Caco-2 (cell line): ENCODE measurements at regions not wholly inside any gene's neighbourhood (a gene's known extent, or its start where the extent isn't known, plus 50 kb on each side); places are given as distances from the start of the nearest gene placed in this dataset.

Experiments used
- BruUV-seq: library from RNA; stranded (reverse); fragments of 400-500 nt; replicated peaks from 2 replicates; lab custom pipeline; 2021; lab: Mats Ljungman, UMichigan
- CTCF ChIA-PET: fragments of 300-600 bp; sonication (Branson Sonifier 250); formaldehyde crosslinking; loops from one replicate; lab custom pipeline; 2022; ENCODE audit warnings: antibody characterized with exemption; lab: Charles Lee
- POLR2A ChIA-PET: fragments of 300-600 bp; sonication (Branson Sonifier 250); formaldehyde crosslinking; loops from one replicate; lab custom pipeline; 2022; ENCODE audit warnings: antibody characterized with exemption; lab: Charles Lee
- DNase-seq, 2 experiments: peaks; one replicate each; pipeline versions ENCODE4 v3.0.0 to v3.0.0-alpha.2; 2020 to 2022
- H3K27me3 ChIP-seq: replicated peaks from 2 replicates; pipeline ENCODE4 v1.6.0; 2011; ENCODE audit warnings: low read length; ENCODE audit not compliant: control insufficient read depth, insufficient read depth
- H3K36me3 ChIP-seq: 2 replicates; pipeline ENCODE4 v1.5.1; 2011; ENCODE audit warnings: low read length; ENCODE audit not compliant: control insufficient read depth, insufficient read depth
- H3K4me1 ChIP-seq: fragments of 250-450 bp; sonication (Bioruptor Pico); 2 replicates; pipeline ENCODE4 v1.5.1; 2020; ENCODE audit warnings: mild to moderate bottlenecking
- H3K4me3 ChIP-seq: 2 replicates; pipeline ENCODE4 v1.5.1; 2011; ENCODE audit warnings: low read depth, mild to moderate bottlenecking, control low read depth, low read length
- H3K9me3 ChIP-seq: fragments of 250-450 bp; sonication (Bioruptor Pico); 2 replicates; pipeline ENCODE4 v1.5.1; 2020; ENCODE audit warnings: mild to moderate bottlenecking, moderate library complexity
- H3K27ac Mint-ChIP-seq: one replicate; pipeline ENCODE4 v1.8.0; 2022; ENCODE audit warnings: mixed read lengths; ENCODE audit not compliant: unreplicated experiment
- H3K27me3 Mint-ChIP-seq: one replicate; pipeline ENCODE4 v1.8.0; 2022; ENCODE audit warnings: mixed read lengths; ENCODE audit not compliant: insufficient read depth, unreplicated experiment
- H3K36me3 Mint-ChIP-seq: one replicate; pipeline ENCODE4 v1.8.0; 2022; ENCODE audit warnings: mild to moderate bottlenecking, mixed read lengths; ENCODE audit not compliant: insufficient read depth, unreplicated experiment
- H3K4me1 Mint-ChIP-seq: one replicate; pipeline ENCODE4 v1.8.0; 2022; ENCODE audit warnings: low read depth, mixed read lengths; ENCODE audit not compliant: unreplicated experiment
- H3K4me3 Mint-ChIP-seq: one replicate; pipeline ENCODE4 v1.8.0; 2022; ENCODE audit warnings: mild to moderate bottlenecking, moderate library complexity, mixed read lengths; ENCODE audit not compliant: unreplicated experiment
- H3K9me3 Mint-ChIP-seq: one replicate; pipeline ENCODE4 v1.8.0; 2022; ENCODE audit warnings: mixed read lengths; ENCODE audit not compliant: unreplicated experiment
- intact Hi-C: fragments of 100-400 bp; cut with micrococcal nuclease; formaldehyde crosslinking; loops from one replicate; pipeline ENCODE4 v1.10.0; 2022; ENCODE audit not compliant: unreplicated experiment
- TF ChIP-seq, protein P1 (sequence below), 2 experiments: fragments of 200-600 bp in 1 of 2; IDR thresholded peaks; 1 replicate in 1 of 2; 2 replicates in 1 of 2; pipeline versions ENCODE4 v1.5.1 to v1.8.0; 2011 to 2022; ENCODE audit warnings: antibody characterized with exemption in 1 of 2, control low read depth in 1 of 2, inconsistent platforms in 1 of 2, low read depth in 1 of 2, low read length in 1 of 2, mild to moderate bottlenecking in 1 of 2, moderate library complexity in 1 of 2; ENCODE audit not compliant: insufficient read depth in 1 of 2, severe bottlenecking in 1 of 2, unreplicated experiment in 1 of 2

DNA sequence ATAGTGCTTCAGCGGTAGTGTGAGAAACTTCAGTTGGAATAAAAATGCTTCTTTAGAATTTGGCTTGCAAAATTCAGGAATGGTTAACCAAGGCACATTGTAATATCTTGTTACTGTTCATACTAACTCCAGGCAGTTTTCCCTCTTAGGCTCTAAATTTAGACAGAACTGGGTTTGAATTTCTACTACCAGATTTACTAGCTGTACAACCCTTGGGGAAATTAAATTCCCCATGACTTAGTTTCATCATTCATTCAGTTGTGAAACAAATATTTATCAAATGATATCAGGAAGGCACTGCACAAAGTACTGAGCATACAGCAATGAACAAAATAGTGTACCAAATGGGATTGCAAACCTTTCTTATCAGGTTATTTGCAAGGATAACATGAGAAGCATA, 135.0 kb upstream of the IL15 start:
- no peaks in the 10 kb centered on the region for H3K27me3 ChIP-seq
- H3K9me3 ChIP-seq: no peaks in the 10 kb centered on the region
- H3K36me3 Mint-ChIP-seq: no peaks in the 10 kb centered on the region
- no peak overlapping the region for H3K27ac Mint-ChIP-seq
- TF ChIP-seq, protein P1, sequence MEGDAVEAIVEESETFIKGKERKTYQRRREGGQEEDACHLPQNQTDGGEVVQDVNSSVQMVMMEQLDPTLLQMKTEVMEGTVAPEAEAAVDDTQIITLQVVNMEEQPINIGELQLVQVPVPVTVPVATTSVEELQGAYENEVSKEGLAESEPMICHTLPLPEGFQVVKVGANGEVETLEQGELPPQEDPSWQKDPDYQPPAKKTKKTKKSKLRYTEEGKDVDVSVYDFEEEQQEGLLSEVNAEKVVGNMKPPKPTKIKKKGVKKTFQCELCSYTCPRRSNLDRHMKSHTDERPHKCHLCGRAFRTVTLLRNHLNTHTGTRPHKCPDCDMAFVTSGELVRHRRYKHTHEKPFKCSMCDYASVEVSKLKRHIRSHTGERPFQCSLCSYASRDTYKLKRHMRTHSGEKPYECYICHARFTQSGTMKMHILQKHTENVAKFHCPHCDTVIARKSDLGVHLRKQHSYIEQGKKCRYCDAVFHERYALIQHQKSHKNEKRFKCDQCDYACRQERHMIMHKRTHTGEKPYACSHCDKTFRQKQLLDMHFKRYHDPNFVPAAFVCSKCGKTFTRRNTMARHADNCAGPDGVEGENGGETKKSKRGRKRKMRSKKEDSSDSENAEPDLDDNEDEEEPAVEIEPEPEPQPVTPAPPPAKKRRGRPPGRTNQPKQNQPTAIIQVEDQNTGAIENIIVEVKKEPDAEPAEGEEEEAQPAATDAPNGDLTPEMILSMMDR (IDR thresholded peaks at IDR 0.05; ENCODE audit: insufficient read depth in 1 of 2, low read depth in 1 of 2, low read length in 1 of 2, severe bottlenecking in 1 of 2, unreplicated experiment in 1 of 2): no peak
- H3K4me1 ChIP-seq: no peaks in the 10 kb centered on the region
- H3K36me3 ChIP-seq: no peaks in the 10 kb centered on the region
- POLR2A ChIA-PET: no interaction called here
- intact Hi-C loops: no loop called here
- CTCF ChIA-PET: no interaction called here
- no TSS peak for BruUV-seq
- no peaks in the 10 kb centered on the region for H3K4me1 Mint-ChIP-seq
- H3K27me3 Mint-ChIP-seq: no peaks in the 10 kb centered on the region
- no peak overlapping the region for H3K4me3 ChIP-seq
- H3K9me3 Mint-ChIP-seq: no peaks in the 10 kb centered on the region
- no peak overlapping the region for H3K4me3 Mint-ChIP-seq
- DNase-seq: no peak

DNA sequence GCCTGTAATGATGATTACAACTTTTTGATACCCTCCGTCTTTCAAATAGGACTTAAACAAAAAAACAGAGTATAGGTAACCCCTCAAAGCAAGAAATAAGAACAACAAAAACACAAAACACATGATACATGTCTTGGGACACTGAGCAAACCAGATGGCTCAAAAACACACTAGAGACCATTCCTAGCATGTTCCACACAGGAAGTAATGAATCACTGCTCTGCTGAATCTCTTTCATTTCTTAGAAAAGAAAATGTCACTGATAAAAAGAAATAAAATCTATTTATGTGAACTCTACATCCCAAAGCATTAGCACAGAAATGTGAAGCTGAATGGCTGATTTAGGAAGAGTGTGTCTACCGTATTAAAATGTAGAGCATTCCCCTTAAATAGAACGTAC, 134.5 kb upstream of the IL15 start:
- Mint-ChIP-seq H3K4me1 (no peaks in the 10 kb centered on the region), H3K9me3 (no peaks in the 10 kb centered on the region), H3K4me3 (no peak overlapping the region), H3K27ac (no peak overlapping the region), H3K27me3 (no peaks in the 10 kb centered on the region), H3K36me3 (no peaks in the 10 kb centered on the region)
- no TSS peak for BruUV-seq
- no peaks in the 10 kb centered on the region for H3K27me3 ChIP-seq
- intact Hi-C loops: no loop called here
- H3K4me1 ChIP-seq: no peaks in the 10 kb centered on the region
- no peaks in the 10 kb centered on the region for H3K9me3 ChIP-seq
- POLR2A ChIA-PET: no interaction called here
- no peaks in the 10 kb centered on the region for H3K36me3 ChIP-seq
- H3K4me3 ChIP-seq: no peak overlapping the region
- CTCF ChIA-PET: no interaction called here
- DNase-seq: no peak
- TF ChIP-seq, protein P1 (IDR thresholded peaks at IDR 0.05; ENCODE audit: insufficient read depth in 1 of 2, low read depth in 1 of 2, low read length in 1 of 2, severe bottlenecking in 1 of 2, unreplicated experiment in 1 of 2): no peak

DNA sequence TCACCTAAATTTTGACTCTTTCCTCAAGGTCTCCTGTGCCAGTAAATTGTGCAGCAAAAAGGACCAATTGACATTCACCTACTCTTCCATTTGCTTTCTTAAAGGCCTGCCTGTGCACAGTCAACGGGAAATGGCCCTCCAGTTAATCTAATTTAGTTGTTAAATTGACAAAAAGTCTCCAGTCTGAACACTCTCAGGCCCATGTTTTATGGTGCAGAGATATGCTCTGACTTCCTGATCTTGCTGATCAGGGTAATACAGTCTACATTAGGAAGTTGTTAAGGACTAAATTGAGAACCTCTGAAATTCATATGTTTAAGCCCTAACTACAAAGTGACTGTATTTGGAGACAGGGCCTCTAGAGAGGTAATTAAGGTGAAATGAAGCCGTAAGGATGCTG, 133.6 kb upstream of the IL15 start:
- CTCF ChIA-PET: no interaction called here
- no peak overlapping the region for H3K4me3 ChIP-seq
- no TSS peak for BruUV-seq
- intact Hi-C loops: no loop called here
- Mint-ChIP-seq H3K36me3 (no peaks in the 10 kb centered on the region), H3K4me1 (no peaks in the 10 kb centered on the region), H3K27me3 (no peaks in the 10 kb centered on the region), H3K27ac (no peak overlapping the region), H3K9me3 (no peaks in the 10 kb centered on the region), H3K4me3 (no peak overlapping the region)
- no peaks in the 10 kb centered on the region for H3K36me3 ChIP-seq
- H3K9me3 ChIP-seq: no peaks in the 10 kb centered on the region
- DNase-seq: no peak
- H3K27me3 ChIP-seq: no peaks in the 10 kb centered on the region
- TF ChIP-seq, protein P1 (IDR thresholded peaks at IDR 0.05; ENCODE audit: insufficient read depth in 1 of 2, low read depth in 1 of 2, low read length in 1 of 2, severe bottlenecking in 1 of 2, unreplicated experiment in 1 of 2): no peak
- POLR2A ChIA-PET: no interaction called here
- H3K4me1 ChIP-seq: no peaks in the 10 kb centered on the region
